MM.1S (cell line): ENCODE measurements at regions not wholly inside any gene's neighbourhood (a gene's known extent, or its start where the extent isn't known, plus 50 kb on each side); places are given as distances from the start of the nearest gene placed in this dataset.

ENCODE experiments used
- DNase-seq: peaks from one replicate; pipeline ENCODE4 v3.0.0-alpha.2; 2015
- H2AFZ ChIP-seq: fragments of 300-600 bp; sonication (generic); 2 replicates; pipeline ENCODE4 v1.6.0; 2016; ENCODE audit warnings: antibody characterized with exemption, low read length
- H3F3A ChIP-seq: fragments of 300-600 bp; sonication (generic); 2 replicates; pipeline ENCODE4 v1.6.1; 2016; ENCODE audit warnings: mild to moderate bottlenecking, antibody characterized with exemption, low read length, moderate library complexity, mixed read lengths; ENCODE audit not compliant: insufficient read depth
- H3K27ac ChIP-seq: fragments of 300-600 bp; sonication (generic); 2 replicates; pipeline ENCODE4 v1.5.1; 2016; ENCODE audit warnings: mild to moderate bottlenecking, low read length
- H3K27me3 ChIP-seq: fragments of 300-600 bp; sonication (generic); replicated peaks from 2 replicates; pipeline ENCODE4 v1.6.0; 2016; ENCODE audit warnings: low read length; ENCODE audit not compliant: insufficient read depth
- H3K36me3 ChIP-seq: fragments of 300-600 bp; sonication (generic); replicated peaks from 2 replicates; pipeline ENCODE4 v1.6.1; 2016; ENCODE audit warnings: mild to moderate bottlenecking, low read length, mixed read lengths; ENCODE audit not compliant: insufficient read depth
- H3K4me1 ChIP-seq: fragments of 300-600 bp; sonication (generic); 2 replicates; pipeline ENCODE4 v1.6.1; 2016; ENCODE audit warnings: low read length, mixed read lengths
- H3K4me2 ChIP-seq: fragments of 300-600 bp; sonication (generic); 2 replicates; pipeline ENCODE4 v1.6.0; 2016; ENCODE audit warnings: low read depth, low read length
- H3K4me3 ChIP-seq: fragments of 300-600 bp; sonication (generic); 2 replicates; pipeline ENCODE4 v1.5.1; 2016; ENCODE audit warnings: low read length, mixed read lengths
- H3K79me2 ChIP-seq: fragments of 300-600 bp; sonication (generic); 2 replicates; pipeline ENCODE4 v1.6.1; 2016; ENCODE audit warnings: mixed run types, low read length, mixed read lengths
- H3K9ac ChIP-seq: fragments of 300-600 bp; sonication (generic); 2 replicates; pipeline ENCODE4 v1.6.1; 2016; ENCODE audit warnings: low read length, mixed read lengths
- H3K9me2 ChIP-seq: fragments of 300-600 bp; sonication (generic); replicated peaks from 2 replicates; pipeline ENCODE4 v1.6.1; 2016; ENCODE audit warnings: mild to moderate bottlenecking, low read length, mixed read lengths; ENCODE audit not compliant: insufficient read depth
- H3K9me3 ChIP-seq: fragments of 300-600 bp; sonication (generic); replicated peaks from 2 replicates; pipeline ENCODE4 v1.6.1; 2016; ENCODE audit warnings: mild to moderate bottlenecking, low read length, mixed read lengths; ENCODE audit not compliant: insufficient read depth
- H4K20me1 ChIP-seq: fragments of 300-600 bp; sonication (generic); 2 replicates; pipeline ENCODE4 v1.6.1; 2016; ENCODE audit warnings: mild to moderate bottlenecking, low read length, moderate library complexity, mixed read lengths; ENCODE audit not compliant: insufficient read depth
- CTCF ChIP-seq: fragments of 300-600 bp; sonication (generic); IDR thresholded peaks from 2 replicates; pipeline ENCODE4 v1.5.1; 2016; ENCODE audit warnings: antibody characterized with exemption, low read length, mixed read lengths
- EZH2 ChIP-seq: fragments of 300-600 bp; sonication (generic); optimal IDR thresholded peaks from 2 replicates; pipeline ENCODE3; 2017; ENCODE audit warnings: low read depth, mild to moderate bottlenecking, antibody characterized with exemption, low read length, mixed read lengths
- EZH2phosphoT487 ChIP-seq: fragments of 300-600 bp; sonication (generic); IDR thresholded peaks from 2 replicates; pipeline ENCODE4 v1.6.1; 2018; ENCODE audit warnings: antibody characterized with exemption, low read length

- Histone ChIP-seq H3K27ac (no peak overlapping the region), H2AFZ (no peak overlapping the region), H3K36me3 (no peaks in the 10 kb centered on the region), H3K4me2 (no peak overlapping the region), H3K9me3 (no peaks in the 10 kb centered on the region), H4K20me1 (no peaks in the 10 kb centered on the region), H3F3A (no peaks in the 10 kb centered on the region), H3K4me1 (no peaks in the 10 kb centered on the region), H3K4me3 (no peak overlapping the region), H3K27me3 (no peaks in the 10 kb centered on the region), H3K9ac (no peak overlapping the region), H3K9me2 (no peaks in the 10 kb centered on the region), H3K79me2 (no peaks in the 10 kb centered on the region)
- DNase-seq, result no peak
- TF ChIP-seq CTCF (no peak), EZH2phosphoT487 (no peak), EZH2 (no peak)
These were observed 360.2 kb upstream of the PTBP2 start for GRCh38 chr1:96361271-96361856.

DNA sequence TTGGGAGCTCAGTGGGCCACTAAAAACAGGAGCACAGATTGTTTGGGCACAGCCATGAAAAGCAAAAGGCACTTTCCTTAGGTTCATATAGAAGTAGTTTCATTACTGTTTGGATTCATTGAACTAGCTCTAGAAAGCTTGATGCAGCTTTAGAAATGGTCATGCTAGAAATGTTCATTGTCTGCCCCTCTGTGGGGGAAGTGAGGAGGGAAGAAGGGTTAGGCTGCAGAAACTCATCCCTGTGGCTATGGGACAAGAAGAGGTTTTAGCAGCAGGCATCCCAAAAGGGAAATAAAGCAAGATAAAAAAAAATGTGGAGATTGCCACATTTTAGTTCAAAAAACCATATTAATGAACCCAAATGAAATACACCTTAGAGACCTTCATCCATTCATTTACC, 359.6 kb upstream of the PTBP2 start:
- H4K20me1 ChIP-seq, result no peaks in the 10 kb centered on the region
- H3K79me2 ChIP-seq, result no peaks in the 10 kb centered on the region
- no peak overlapping the region for H2AFZ ChIP-seq
- no peak overlapping the region for H3K4me3 ChIP-seq
- no peaks in the 10 kb centered on the region for H3K9me3 ChIP-seq
- no peaks in the 10 kb centered on the region for H3K4me1 ChIP-seq
- H3F3A ChIP-seq, result no peaks in the 10 kb centered on the region
- no peak overlapping the region for H3K27ac ChIP-seq
- no peaks in the 10 kb centered on the region for H3K36me3 ChIP-seq
- no peaks in the 10 kb centered on the region for H3K9me2 ChIP-seq
- H3K27me3 ChIP-seq, result no peaks in the 10 kb centered on the region
- TF ChIP-seq EZH2phosphoT487 (no peak), CTCF (no peak), EZH2 (no peak)
- H3K9ac ChIP-seq, result no peak overlapping the region
- H3K4me2 ChIP-seq, result no peak overlapping the region
- no peak for DNase-seq

DNA sequence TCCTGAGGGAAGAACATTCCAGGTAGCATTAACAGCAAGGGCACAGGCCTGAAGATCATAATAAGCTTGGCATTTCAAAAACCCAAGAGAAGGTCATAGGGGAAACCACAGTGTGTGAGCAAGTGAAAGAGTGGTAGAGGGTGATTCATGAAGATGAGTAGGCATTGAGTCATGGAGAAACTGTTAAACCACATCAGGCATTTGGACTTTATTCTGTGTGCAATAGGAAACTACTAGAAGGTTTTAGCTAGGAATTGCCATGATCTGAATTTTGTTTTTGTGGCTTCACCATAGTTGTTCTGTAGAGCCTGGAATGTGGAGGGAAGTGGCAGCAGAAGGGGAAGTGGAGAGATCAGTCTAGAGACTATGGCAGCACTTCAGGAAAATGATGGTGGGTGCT, 359.0 kb upstream of the PTBP2 start:
- H3K9me3 ChIP-seq, result no peaks in the 10 kb centered on the region
- no peak overlapping the region for H2AFZ ChIP-seq
- H3K36me3 ChIP-seq, result no peaks in the 10 kb centered on the region
- no peak for DNase-seq
- no peaks in the 10 kb centered on the region for H3K9me2 ChIP-seq
- TF ChIP-seq EZH2, result no peak
- TF ChIP-seq CTCF, result no peak
- TF ChIP-seq EZH2phosphoT487, result no peak
- H3K79me2 ChIP-seq, result no peaks in the 10 kb centered on the region
- H3K4me1 ChIP-seq, result no peaks in the 10 kb centered on the region
- H3K9ac ChIP-seq, result no peak overlapping the region
- no peaks in the 10 kb centered on the region for H3F3A ChIP-seq
- H3K4me3 ChIP-seq, result no peak overlapping the region
- no peak overlapping the region for H3K4me2 ChIP-seq
- no peaks in the 10 kb centered on the region for H3K27me3 ChIP-seq
- no peak overlapping the region for H3K27ac ChIP-seq
- no peaks in the 10 kb centered on the region for H4K20me1 ChIP-seq
